Left colon (tissue), 2 donors: ENCODE measurements at regions not wholly inside any gene's neighbourhood (a gene's known extent, or its start where the extent isn't known, plus 50 kb on each side); places are given as distances from the start of the nearest gene placed in this dataset.
"Not testable (repeated sequence)": the region's sequence is repeated elsewhere in the genome, so short reads cannot be mapped to it uniquely, and the experiment has no call there.

Source experiments
- ATAC-seq: fragments of 200-7000 bp; cut with Tn5 transposase; one replicate; pipeline ENCODE4 v1.9.1; 2020; ENCODE audit warnings: mild to moderate bottlenecking, moderate library complexity
- DNase-seq, 2 donors: peaks; one replicate each; pipeline ENCODE4 v3.0.0-alpha.2; 2020
- intact Hi-C, 2 donors: fragments of 100-400 bp; cut with DNase I in 1 of 2; cut with micrococcal nuclease in 1 of 2; formaldehyde crosslinking; loops; one replicate each; pipeline versions ENCODE4 v1.11.2 to v1.14.0; 2022; cut with DNase I, micrococcal nuclease
- donor health status: DM: no; HTN: no; CAD: no.
- donor health status: DM: yes; HTN: yes; CAD: no.

DNA sequence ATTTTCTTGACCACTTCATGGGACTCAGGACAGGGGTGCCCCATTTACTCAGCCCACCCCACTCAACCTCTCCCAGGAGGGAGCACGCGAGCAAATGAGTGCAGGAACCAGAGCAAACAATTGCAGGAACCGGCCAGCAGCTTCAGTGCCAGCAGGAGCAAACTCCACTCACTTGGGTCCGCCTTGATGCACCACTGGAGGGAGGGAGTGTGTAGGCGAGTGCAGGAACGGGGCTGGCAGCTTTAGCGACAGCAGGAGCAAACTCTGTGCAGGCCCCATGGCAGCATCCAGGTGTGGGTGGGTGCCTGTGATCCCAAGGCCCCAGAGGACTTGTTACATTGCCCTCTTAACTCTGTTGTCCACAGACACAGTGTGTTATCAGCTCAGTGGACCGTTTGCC lies 1667.3 kb upstream of the CELF4 start:
- DNase-seq, result no peak
- ATAC-seq, result no peak

DNA sequence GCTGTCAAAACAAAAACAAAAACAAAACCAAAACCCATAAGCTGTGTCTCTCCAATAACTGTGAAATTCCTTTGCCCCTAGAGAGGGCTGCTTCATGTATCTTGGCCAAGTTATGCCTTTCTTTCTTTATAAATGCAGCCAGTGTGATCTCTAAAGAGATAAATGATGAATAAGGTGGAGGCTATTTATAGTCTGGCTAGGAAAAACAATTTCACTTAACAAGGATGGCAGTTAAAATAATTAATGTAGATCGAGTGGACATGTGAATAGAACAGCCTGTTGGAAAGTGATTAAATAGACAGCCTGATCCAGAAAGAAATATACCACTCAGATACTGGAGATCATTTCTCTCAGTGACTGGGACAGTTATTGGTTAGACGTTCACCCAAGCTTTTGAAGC lies 1666.9 kb upstream of the CELF4 start:
- DNase-seq (no peak), ATAC-seq (no peak)
- intact Hi-C loops, result no loop called here

More for the DNA sequence above, 1667.3 kb upstream of the CELF4 start:
- intact Hi-C loops, result no loop called here

DNA sequence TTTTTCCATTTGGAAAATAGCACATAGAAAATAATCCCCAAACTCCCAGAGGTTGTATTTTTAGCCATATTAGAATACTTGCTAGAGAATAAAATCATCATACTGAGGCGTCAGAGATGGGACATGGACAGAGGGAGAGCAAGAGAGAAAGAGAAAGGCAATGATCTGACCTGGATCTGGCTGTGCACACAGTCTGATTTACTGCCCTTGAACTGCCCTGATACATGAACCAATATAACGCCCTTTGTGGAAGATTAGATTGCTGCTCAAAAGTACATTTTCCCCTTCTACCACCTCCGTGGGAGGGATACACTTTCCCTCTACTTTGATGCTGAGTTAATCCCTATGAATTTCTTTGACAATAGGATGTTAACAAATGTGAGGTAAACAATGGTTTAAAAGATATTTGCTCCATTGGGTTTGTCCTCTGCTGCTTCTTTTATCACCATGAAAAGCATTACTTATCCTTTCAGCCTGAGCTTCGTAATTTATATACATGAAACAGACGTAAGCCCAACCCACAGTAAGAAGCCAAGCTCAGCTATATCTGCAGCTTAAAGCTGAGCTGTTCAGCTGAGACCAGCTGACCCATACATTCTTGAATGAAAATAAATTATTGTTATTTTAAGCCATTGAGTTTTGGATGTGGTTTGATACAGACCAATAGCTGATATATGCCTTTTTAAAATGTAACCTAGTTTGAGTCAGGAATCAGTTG lies 1664.6 kb upstream of the CELF4 start:
- no peak for ATAC-seq
- intact Hi-C loops, result no loop called here
- no peak for DNase-seq

DNA sequence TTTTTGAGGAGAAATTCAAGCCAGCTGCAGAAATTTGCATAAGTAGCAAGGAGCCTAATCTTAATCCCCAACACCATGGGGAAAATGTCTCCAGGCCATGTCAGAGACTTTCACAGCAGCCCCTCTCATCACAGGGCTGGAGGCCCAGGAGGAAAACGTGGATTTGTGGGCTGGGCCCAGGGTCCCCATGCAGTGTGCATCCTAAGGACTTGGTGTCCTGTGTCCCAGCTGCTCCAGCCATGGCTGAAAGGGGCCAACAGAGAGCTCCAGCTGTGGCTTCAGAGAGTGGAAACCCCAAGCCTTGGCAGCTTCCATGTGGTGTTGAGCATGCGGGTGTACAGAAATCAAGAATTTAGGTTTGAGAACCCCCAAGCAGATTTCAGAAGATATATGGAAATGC lies 1662.2 kb upstream of the CELF4 start:
- DNase-seq, intact Hi-C loops, ATAC-seq: not testable (repeated sequence)

DNA sequence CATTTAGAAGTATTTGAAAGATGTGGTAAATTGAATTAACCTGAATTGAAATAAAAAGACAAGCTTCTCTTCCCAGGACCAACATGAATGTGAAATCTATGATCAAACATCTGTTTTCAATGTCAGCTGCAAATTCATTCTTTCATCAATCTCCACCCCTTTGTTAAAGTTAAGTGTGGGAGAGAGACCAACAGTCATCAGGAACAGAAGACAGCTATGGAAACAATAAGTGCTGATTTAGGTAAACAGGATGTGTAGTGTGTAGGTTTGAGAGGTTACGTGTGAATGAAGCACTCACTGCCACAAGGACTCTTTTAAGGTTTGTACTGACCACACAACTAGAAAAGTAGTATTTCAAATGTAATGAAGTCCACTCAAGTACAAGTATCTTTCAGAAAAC lies 1659.8 kb upstream of the CELF4 start:
- DNase-seq, result no peak
- ATAC-seq, result no peak
- intact Hi-C loops, result no loop called here

DNA sequence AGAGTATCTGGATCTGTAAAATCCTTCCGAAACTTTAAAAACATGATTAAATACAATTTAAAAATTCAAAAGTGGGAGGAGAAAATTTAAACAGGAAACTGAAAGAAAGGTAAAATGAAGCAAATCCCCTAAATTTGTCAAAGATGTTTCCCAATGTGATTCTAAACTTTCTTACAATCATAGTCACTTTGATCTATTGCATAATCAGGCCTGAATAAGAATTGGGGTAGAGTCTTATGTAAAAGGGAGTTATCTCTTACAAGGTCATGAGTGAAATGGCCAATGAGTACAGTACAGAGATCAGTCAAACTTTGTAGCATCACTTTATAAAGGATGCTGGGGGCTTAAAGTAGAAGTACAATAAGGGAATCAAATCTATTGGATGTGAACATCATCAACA lies 1657.7 kb upstream of the CELF4 start:
- ATAC-seq (no peak), DNase-seq (no peak)
- intact Hi-C loops, result no loop called here

DNA sequence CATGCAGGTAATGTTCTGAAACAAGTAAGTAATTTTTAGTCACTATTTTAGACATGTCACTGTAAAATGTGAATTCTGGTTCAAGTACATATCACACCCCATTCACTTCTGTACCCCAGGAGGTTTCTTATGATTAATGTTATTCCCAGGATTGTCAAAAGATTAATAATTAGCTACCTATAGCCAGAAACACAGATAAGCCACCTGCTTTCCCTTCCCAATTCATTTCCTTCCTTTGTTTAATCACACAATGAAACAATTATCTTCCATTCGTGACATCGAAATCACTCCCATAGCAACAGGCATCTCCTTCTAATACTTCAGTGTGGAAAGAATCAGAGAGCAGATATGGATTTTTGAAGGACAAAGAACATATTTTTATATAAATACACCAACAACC lies 1650.3 kb upstream of the CELF4 start:
- DNase-seq (no peak), ATAC-seq (no peak)
- intact Hi-C loops, result no loop called here

DNA sequence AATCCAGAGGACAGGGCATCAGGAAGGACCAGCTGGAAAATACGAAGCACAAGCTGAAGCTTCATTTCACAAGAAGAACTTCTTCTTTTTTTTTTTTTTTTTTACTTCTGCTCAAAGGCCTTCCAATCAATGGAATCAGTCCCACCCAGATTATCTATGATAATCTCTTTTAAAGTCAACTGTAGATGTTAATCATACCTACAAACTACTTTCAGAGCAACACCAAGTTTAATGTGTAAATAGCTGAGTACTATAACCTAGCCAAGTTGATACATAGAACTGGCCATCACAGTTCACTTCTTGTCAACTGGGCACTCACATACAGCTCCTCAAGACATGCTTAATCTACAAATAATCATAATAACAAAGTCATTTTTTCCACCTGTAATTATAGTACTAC lies 1645.9 kb upstream of the CELF4 start:
- ATAC-seq (no peak), DNase-seq (no peak)
- intact Hi-C loops, result no loop called here

DNA sequence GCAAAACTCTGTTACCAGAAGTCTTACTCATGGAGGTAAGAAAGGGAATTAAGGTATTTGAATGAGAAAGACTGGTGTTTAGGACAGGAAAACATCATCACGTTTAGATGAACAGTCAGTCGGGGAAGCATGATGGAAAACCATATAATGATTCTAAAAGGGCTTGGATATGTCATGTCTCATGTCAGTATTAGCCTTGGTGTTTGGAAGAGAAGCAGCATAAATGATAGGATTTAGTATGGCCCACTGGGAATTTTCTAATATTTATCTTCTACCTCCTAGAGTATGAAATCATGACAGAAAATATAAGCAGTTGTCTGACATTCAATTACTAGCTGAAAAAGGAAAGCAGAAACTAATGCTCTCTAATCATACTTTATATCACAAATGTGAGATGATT lies 1643.6 kb upstream of the CELF4 start:
- ATAC-seq, result no peak
- intact Hi-C loops, result no loop called here

DNA sequence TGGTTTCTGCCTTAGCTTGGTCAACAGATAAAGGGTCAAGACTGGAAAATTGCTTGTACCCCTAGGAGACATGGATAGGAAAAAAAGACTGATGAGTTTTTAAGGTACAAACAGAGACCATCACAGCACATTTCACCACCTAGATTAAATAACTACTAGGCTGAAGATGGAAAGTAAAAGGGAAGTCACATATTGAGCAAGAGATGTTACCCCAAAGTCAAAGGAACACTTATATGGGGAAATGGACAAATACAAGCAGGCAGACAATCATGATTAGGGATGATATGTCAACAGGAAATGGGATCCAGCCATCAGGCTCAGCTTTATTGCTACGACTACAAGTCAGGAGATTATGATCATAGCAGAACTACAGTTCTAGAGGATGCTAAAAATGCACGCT lies 1643.1 kb upstream of the CELF4 start:
- ATAC-seq (no peak), DNase-seq (no peak)
- intact Hi-C loops, result no loop called here

More for the DNA sequence above, 1643.6 kb upstream of the CELF4 start:
- DNase-seq, result no peak

DNA sequence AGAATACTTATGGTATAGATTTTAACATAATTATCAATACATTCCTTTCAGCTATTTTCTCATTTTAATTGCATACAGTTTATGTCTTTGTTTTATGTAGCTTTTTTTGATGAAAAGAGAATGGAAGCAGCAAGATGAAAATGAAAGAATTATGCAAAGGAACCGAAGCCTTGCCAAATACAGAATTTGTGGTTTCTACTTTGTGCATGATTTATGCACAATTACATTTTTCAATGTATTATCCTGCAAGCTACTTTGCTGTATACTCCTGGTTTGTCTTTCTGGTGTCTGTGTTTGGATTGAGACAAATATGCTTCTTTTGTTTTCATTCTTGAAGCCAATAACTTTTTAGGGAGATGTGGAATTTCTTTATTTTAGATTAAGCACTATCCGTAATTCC lies 1642.6 kb upstream of the CELF4 start:
- ATAC-seq, result no peak
- intact Hi-C loops, result no loop called here
- no peak for DNase-seq

DNA sequence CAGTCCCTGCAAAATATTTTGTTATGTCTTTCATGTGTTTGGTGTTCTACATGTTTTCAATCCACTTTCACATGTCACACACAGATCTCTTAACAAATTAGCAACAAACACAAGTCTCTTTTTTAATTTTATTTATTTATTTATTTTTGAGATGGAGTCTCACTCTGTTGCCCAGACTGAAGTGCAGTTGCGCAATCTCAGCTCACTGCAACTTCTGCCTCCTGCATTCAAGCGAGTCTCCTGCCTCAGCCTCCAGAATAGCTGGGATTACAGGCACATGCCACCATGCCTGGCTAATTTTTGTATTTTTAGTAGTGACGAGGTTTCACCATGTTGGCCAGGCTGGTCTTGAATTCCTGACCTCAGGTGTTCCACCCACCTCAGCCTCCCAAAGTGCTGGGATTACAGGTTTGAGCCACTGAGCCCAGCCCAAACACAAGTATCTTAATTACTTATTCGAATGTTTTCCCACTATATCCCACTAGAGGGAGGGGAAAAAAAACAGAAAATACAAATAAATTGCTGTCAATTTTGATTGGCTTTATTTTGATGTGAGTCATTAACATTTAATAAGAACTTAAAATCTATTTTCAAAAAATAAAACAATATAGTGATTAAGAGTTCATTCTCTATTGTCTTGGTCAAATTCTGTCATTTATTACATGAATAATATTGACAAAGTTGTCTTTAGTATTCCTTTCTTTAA lies 1641.0 kb upstream of the CELF4 start:
- DNase-seq, ATAC-seq, intact Hi-C loops: not testable (repeated sequence)

DNA sequence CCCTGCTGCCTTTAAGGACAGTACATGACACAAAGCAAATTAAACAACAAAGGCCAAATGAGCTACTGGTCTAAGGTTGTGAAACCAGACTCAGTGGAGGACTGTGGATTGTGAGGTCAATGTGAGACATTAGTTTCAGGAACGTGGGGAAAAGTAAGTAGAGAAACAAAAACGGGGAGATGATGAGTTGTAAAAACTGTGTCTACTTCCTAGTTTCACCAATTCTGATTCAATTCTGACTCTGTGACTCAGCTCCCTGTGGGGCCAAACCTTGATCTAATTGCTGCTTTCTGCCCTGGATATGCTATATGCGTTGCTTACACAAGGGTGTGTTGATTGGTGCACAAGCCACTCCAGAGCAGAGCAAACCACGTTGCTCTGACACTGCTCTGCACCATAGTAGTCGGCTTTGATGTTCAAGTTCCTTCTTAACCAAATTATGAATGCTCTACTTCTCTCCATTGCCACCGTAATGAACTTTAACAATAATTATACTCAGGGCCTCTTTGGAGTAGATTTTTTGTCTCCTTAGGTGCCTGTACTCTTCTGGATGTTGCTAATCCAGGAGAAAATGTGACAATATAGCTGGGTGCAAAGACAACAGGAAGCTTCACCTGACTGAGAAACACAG lies 1640.1 kb upstream of the CELF4 start:
- DNase-seq (no peak), ATAC-seq (peak; percentile 94)
- intact Hi-C loops, result no loop called here

DNA sequence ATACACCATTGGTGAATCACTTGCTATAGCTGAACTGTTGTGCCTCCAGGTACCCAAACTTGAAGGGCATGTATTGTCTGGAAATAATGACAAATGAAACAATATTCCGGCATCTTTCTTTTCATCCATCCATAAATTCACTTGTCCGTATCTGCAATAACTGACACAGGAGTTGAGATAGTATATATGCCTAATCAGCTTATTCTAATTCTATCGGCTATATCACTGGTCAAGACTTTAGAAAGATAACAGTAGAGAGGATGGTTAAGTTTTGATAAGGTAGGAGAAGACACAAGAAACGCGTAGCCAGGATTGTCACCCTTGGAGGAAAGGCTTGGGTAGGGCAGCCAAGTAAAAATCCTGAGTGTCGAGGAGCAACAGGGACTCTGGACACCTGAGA lies 1634.6 kb upstream of the CELF4 start:
- no peak for ATAC-seq
- intact Hi-C loops, result no loop called here
- no peak for DNase-seq

DNA sequence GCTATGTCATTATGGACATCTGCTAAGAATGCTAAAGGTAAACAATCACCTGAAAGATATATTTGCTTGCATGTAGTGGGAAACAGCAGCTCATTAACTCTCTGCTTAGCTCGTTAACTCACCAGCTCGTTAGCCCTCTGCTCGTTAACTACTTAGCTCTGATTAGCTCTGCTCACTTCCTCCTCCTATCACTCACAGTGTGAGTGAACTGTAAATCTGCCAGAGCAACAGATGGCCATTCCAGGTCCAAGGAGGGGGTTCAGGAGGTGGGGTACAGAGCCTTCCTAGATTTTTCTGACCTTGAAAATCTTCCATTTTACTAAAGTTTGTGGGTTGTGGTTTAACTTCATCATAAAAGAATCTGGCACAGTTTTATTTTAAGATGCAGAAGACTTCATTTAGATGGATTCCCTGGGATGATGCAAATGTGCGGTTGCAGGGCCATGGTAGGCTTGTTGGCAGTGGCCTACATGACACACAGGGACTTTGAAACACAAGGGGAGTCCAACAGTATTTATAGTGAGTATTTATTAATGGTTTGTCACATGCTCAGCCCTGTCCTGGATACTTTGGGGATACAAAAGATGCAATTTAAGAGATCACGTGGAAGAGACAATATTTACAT lies 1633.7 kb upstream of the CELF4 start:
- intact Hi-C loops, result no loop called here
- ATAC-seq, result no peak
- no peak for DNase-seq

DNA sequence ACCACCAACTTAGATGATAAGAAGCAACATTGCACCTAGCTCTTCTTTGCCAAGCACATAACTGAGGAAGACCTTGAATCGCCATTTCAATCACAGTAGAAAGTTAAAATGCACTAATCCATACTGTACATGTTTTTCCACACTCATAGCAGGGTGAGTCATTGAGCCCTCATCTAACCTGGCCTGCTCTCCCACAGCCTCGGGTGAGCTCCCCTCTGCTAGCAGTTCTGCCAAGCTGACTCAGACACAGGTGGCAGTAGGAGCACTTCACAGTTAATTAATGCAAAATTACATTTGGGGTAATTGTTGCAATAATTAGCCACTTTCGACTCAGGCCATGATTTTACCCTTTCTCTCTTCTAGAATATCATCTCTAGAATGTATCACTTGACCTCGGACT lies 1632.8 kb upstream of the CELF4 start:
- DNase-seq (no peak), ATAC-seq (no peak)
- intact Hi-C loops, result no loop called here

DNA sequence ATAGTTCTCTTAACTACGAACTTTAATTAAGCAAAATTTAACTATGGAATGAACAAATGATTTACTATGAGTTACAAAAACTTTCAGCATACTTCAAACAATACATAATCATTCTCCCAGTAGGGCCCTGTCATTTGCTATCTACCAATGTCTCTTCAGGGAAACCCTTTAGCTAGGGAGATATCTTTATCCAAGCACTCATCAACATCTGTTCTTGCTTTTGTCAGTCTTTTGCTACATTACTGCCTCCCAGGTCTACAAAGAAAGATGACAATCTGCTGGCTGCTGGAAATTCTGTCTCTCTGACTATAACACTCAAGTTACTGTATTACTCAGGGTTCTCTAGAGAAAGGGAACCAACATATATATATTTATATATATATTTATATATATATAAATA lies 1626.3 kb upstream of the CELF4 start:
- ATAC-seq (no peak), DNase-seq (no peak)
- intact Hi-C loops, result no loop called here

DNA sequence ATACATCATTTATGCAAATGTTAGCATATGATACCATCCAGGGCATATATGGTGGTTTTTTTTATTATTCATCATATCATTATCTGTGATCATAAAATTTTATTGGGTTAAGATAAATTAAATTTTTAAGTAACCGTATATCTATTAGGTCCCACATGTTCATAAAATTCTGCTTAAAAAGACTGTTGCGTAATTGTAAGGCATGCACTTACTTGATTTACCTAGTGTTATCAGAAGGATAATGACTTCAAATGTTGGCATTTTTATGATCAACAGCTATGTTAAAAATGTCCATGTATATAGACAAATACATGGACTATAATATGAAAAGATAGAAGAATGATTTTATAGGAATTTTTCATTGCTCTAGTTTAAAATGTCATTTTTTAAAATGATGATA lies 1625.5 kb upstream of the CELF4 start:
- intact Hi-C loops, result no loop called here
- DNase-seq (no peak), ATAC-seq (no peak)

DNA sequence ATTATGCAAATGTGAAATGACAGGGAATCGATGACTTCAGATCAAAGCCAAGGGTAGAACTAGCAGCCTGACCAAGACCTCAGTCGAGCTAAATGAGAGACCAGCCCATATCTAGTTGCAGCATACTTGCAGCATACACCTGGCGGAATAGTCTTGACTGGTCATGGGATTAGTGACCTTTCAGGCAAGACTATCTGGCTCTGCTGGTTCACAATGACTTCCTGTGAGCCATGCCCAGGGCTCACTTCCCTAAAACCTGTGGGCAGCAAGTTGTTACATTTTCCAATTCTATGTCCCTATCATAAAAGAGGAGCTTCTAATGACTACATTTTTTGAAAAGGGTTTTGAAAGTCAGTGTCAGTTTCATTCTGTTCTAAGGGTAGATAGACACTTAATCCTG lies 1624.9 kb upstream of the CELF4 start:
- intact Hi-C loops, result no loop called here
- ATAC-seq, result no peak
- DNase-seq, result no peak

DNA sequence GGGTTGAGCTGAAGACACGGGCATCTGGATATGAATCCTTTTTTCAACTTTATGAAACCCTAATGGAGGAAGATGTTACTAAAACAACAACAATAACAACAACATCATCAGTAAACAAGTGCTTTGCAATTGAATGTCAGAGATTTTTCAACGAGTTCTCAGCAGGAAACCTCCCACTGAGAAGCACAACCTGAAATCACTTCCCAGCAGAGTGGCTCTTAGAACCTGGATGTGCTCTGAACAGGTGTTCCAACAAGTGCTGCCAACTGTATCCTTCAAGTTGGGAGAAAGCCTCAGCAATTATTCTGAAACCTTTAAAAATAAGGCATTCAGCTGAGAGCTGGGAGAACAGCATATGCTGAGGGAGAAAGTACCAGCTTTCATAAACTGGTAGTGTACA lies 1622.7 kb upstream of the CELF4 start:
- ATAC-seq (no peak), DNase-seq (no peak)
- intact Hi-C loops, result no loop called here
